HG03097 (cell line): ENCODE measurements at regions not wholly inside any gene's neighbourhood (a gene's known extent, or its start where the extent isn't known, plus 50 kb on each side); places are given as distances from the start of the nearest gene placed in this dataset.

Source experiments
- ATAC-seq: cut with Tn5 transposase; IDR thresholded peaks from one replicate; pipeline ENCODE4 v1.9.1; 2021; ENCODE audit not compliant: unreplicated experiment, low FRiP score

DNA sequence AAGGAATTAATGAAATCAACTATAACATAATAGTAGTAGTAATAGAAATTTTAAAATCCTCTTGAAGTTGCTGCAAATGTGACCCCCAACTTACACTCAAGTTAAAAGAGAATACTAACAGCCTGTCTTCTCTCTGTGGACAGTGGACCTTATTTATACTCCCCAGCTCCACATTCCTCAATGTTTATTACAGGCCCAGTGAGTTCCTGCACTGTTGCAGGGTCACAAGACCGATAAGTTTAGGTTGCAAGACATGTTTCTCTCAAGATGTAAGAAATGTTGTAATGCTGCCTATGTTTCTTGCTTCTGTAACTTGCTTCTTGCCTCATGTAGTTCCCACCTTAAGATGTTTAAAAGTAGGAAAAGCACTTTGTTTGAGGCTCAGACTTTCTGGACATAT lies 888.1 kb downstream of the PDCD6IP start:
- no peak for ATAC-seq

GRCh38 chr3:34687671-34688070 lies 889.2 kb downstream of the PDCD6IP start:
- no peak for ATAC-seq

DNA sequence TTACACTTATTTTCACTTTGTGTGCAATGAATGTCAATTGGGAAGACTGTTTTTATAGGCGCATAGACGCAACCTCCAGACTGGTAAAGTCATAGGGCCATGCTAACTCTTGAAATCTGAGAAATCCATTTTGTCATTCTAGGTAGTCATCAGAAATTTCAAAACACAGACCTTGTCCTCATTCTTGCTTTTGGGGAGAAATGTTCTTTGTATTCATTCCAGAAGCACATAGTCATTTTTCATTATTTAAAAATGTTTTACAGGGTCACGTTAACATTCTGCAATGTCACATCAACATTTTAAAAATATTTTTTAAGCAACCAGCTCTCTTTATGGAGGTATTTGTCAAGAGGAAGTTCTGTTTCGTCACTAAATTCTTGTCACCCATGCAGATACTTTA lies 898.4 kb downstream of the PDCD6IP start:
- no peak for ATAC-seq

- ATAC-seq, result no peak
Measured at GRCh38 chr3:34703053-34703452, 904.6 kb downstream of the PDCD6IP start.

DNA sequence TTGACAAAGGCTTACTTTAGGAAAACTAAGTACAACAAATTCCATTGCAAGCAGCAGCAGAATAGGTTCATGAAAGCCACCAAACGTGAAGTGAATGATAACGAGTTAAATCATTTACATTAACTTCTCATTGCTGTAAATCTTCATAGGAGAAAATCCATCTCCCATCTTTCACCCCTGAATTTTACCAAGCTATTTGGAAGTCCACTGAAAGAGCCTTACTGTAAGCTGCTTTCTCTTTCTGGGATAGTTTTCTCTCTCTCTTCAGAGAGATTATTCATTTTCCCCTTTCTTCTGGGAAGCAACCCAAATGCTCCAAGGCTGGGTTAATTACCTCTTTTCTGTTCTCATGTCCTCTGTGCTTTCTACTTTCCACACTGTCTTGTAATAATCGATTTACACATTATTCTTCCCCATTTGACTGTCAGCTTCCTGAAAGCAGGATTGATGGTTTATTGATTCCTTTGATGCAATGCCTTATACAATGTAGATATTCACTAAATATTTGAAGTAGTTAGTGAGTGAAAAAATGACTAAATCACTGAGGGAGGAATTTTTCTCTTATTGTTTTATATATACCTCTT lies 914.3 kb upstream of the ARPP21 start:
- ATAC-seq, result no peak

- ATAC-seq, result no peak
Measured at GRCh38 chr3:34725774-34726173, 913.6 kb upstream of the ARPP21 start.

DNA sequence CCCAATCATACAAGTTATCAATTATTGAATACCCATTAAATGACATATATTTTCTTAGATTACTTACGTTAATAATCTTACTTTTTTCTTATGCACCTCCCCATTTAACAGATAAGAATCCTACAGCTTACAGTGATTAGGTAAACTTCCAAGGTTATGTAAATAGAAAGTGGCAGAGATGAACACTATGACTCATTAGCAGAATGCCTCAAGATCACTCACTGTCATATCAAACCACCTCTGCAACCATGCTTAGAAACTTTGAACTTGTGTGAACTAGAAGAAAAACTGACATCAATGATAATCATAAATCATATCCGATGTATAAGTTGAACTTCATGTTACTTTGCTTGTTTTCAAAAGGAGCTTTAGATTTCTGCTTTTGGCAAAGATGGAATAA lies 911.6 kb upstream of the ARPP21 start:
- no peak for ATAC-seq

GRCh38 chr3:34742151-34742550 lies 897.2 kb upstream of the ARPP21 start:
- no peak for ATAC-seq

- no peak for ATAC-seq
Measured at GRCh38 chr3:34758630-34759261, 880.6 kb upstream of the ARPP21 start.

GRCh38 chr3:34777386-34777785 lies 861.9 kb upstream of the ARPP21 start:
- ATAC-seq, result no peak

GRCh38 chr3:34779092-34779491 lies 860.2 kb upstream of the ARPP21 start:
- no peak for ATAC-seq

GRCh38 chr3:34780294-34780693 lies 859.0 kb upstream of the ARPP21 start:
- ATAC-seq, result no peak

- ATAC-seq, result no peak
Measured at GRCh38 chr3:34780973-34781372, 858.4 kb upstream of the ARPP21 start.

- no peak for ATAC-seq
Measured at GRCh38 chr3:34782871-34783270, 856.5 kb upstream of the ARPP21 start.

DNA sequence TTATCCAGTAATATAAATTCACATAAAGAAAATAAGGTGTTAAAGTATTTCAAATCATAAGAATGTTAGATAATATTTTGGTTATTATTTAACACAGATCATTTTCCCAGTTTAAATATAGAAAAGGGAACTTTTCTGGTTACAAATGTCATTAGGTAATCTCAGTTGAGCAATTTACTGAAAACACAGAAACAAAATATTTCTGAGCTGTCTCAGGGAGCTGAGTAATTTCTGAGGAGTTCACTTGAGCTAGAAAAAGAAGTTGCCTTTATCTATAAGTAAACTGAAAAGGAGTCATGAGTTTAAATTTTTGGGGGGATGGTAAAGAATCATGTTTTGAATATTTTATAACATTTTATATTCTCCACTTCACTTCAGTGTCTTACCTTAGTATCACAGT lies 855.4 kb upstream of the ARPP21 start:
- no peak for ATAC-seq

GRCh38 chr3:34793057-34793456 lies 846.3 kb upstream of the ARPP21 start:
- ATAC-seq, result no peak

DNA sequence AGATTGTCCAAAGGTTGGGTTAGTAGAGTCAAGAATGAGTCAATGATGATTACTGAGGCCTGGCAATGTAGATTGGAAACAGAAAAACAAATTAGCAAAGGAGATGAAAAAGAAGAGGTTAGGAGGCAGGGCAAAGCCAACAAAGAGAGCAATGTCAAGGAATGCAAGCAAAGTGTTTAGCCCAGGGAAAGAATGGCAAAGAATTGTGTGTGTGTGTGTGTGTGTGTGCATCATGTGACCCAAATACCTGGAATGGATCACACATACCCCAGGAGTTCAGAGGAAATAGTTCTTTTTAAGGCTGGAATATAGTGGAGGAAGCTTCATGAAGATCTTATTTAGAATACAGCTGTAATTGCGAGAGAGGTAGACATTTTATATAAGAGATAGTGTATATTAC lies 831.7 kb upstream of the ARPP21 start:
- ATAC-seq, result no peak

- ATAC-seq, result no peak
Measured at GRCh38 chr3:34808287-34808686, 831.0 kb upstream of the ARPP21 start.

DNA sequence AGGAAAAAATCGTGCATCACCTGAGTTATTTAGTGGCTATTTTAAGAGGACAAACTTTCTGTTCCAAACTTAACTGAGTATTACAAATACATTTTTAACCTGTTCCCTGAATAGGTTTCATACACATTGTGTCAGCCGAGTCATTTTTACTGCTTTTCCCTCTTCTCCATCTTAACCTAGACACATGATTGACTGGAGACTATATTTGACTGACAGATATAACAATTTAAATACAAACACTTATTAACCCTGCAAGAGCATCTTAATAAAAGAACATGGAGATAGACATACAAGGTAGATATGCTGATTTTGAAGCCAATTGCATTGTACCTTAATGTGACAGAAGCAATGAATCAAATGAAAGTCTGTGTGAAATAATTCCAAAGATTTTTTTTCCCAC lies 810.5 kb upstream of the ARPP21 start:
- no peak for ATAC-seq

DNA sequence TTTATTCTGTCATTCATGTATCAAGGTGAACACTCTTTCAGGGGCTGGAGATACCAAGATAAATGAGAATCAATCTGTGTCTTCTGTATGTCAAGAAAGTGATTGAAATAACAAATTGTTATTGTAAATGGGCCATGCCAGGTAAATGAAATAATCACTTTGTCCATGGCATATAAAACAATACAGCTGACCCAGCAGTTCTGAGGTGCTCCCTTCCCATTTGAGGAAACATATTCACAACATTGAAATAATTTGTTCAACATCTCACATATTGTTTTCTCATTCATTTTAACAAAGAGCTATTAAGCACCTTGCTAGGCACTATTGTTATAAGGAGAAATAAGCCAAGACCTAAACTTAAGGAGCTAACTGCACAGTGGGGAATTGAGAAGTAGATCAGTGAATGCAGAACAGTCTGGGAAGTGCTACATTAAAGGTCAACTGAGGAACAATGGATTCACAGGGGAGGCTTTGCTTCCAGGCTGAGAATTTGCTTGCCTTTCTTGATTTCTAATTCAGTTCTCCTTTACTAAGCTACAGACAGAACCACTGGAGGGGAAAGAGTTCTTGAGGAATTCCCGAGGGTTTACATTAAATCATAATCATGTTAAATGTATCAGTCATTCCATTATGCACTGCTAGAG lies 806.3 kb upstream of the ARPP21 start:
- ATAC-seq, result no peak

DNA sequence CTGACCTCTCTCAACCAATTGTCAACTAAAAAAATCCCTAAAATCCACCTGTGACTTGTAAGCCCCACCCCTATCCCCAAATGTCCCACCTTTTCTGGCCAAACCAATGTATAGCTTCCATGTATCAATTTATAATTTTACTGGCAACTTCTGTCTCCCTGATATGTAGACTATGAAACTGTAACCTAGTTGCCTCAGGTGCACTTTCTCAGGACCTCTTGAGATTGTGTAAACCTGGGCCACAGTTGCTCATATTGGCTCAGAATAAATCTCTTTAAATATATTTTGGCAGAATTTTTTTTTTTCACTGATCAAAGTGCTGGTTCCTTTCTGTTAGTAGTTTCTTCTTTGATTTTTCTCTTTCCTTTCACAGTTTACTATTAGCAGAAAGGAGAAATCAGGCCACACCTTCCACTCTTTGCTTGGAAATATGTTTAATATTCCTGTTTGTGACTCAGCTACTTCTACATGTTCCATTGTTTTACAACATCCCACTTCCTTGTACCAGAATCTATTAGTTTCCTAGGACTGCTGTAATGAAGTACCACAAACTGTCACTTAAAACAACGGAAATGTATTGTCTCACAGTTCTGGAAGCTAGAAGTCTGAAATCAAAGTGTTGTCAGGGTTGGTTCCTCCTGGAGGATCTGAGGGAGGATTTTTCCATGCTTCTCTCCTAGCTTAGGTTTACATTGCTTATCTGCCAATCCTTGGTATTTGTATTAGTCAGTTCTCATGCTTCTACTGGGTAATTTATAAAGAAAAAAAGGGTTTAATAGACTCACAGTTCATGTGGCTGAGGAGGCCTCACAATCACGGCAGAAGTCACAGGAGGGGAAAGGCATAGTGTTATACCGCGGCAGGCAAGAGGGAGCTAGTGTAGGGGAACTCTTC lies 801.2 kb upstream of the ARPP21 start:
- ATAC-seq, result no peak
